Esophagus muscularis mucosa (tissue), 4 donors: ENCODE measurements at regions not wholly inside any gene's neighbourhood (a gene's known extent, or its start where the extent isn't known, plus 50 kb on each side); places are given as distances from the start of the nearest gene placed in this dataset.

Experiments
- EP300 ChIP-seq: sonication (generic); formaldehyde crosslinking; IDR thresholded peaks from one replicate; pipeline ENCODE4 v1.6.1; 2017; ENCODE audit warnings: antibody characterized with exemption
- POLR2A ChIP-seq: fragments of 450-650 bp; IDR thresholded peaks from one replicate; pipeline ENCODE4 v1.6.1; 2017; ENCODE audit warnings: antibody characterized with exemption, moderate library complexity, mild to moderate bottlenecking, low read depth
- POLR2AphosphoS5 ChIP-seq, 2 donors: sonication (generic); formaldehyde crosslinking; IDR thresholded peaks; one replicate each; pipeline ENCODE4 v1.6.1; 2017; ENCODE audit warnings: antibody characterized with exemption in 2 of 2
- TF ChIP-seq, protein P1 (sequence below), 3 experiments: fragments of 200-600 bp in 2 of 3; fragments of 450-650 bp in 1 of 3; sonication (generic) in 2 of 3; IDR thresholded peaks; one replicate each; pipeline ENCODE4 v1.5.1; 2017 to 2019; ENCODE audit warnings: antibody characterized with exemption in 3 of 3, mild to moderate bottlenecking in 2 of 3, moderate library complexity in 1 of 3

DNA sequence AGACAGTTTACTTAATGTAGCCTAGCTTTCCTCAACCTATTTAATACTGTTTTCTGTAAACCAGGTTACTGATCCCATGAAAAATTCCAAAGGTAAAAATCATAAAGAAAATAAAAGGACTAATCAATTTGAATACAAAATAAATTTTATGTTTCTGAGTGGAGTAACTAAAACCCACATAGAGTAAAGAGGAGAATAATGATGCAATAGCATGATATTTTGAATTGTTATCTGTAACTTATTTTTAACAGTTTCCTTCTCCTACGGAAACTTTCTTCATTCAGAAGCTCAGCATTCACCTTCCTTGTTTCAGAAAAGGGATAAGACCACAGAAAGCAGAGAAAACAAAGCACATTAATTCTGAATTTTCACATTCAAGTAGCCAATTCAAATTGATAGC is 320.6 kb upstream of the NUDT12 start:
- TF ChIP-seq, protein P1, sequence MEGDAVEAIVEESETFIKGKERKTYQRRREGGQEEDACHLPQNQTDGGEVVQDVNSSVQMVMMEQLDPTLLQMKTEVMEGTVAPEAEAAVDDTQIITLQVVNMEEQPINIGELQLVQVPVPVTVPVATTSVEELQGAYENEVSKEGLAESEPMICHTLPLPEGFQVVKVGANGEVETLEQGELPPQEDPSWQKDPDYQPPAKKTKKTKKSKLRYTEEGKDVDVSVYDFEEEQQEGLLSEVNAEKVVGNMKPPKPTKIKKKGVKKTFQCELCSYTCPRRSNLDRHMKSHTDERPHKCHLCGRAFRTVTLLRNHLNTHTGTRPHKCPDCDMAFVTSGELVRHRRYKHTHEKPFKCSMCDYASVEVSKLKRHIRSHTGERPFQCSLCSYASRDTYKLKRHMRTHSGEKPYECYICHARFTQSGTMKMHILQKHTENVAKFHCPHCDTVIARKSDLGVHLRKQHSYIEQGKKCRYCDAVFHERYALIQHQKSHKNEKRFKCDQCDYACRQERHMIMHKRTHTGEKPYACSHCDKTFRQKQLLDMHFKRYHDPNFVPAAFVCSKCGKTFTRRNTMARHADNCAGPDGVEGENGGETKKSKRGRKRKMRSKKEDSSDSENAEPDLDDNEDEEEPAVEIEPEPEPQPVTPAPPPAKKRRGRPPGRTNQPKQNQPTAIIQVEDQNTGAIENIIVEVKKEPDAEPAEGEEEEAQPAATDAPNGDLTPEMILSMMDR (IDR thresholded peaks at IDR 0.05): no peak
- no peak for TF ChIP-seq POLR2AphosphoS5 (IDR thresholded peaks at IDR 0.05)
- no peak for TF ChIP-seq POLR2A
- TF ChIP-seq EP300: no peak
